Breast epithelium (tissue), 4 donors: ENCODE measurements at regions not wholly inside any gene's neighbourhood (a gene's known extent, or its start where the extent isn't known, plus 50 kb on each side); places are given as distances from the start of the nearest gene placed in this dataset.

Experiments
- DNase-seq, 2 donors: peaks; one replicate each; pipeline ENCODE4 v3.0.0-alpha.2; 2019; ENCODE audit warnings: low spot score in 2 of 2
- H3K27ac ChIP-seq, 2 donors: fragments of 200-600 bp; sonication (generic) in 1 of 2; one replicate each; pipeline ENCODE4 v1.5.1; 2016 to 2019; ENCODE audit warnings: mild to moderate bottlenecking in 1 of 2
- H3K27me3 ChIP-seq, 2 donors: fragments of 200-600 bp; sonication (generic) in 1 of 2; one replicate each; pipeline versions ENCODE4 v1.5.1 to v1.6.0; 2017 to 2019; ENCODE audit warnings: control low read depth in 1 of 2, mild to moderate bottlenecking in 1 of 2
- H3K36me3 ChIP-seq: fragments of 200-600 bp; one replicate; pipeline ENCODE4 v1.5.1; 2019
- H3K4me1 ChIP-seq, 2 donors: fragments of 200-600 bp; sonication (generic); one replicate each; pipeline ENCODE4 v1.5.1; 2016 to 2019; ENCODE audit warnings: control low read depth in 1 of 2
- H3K4me3 ChIP-seq, 3 donors: fragments of 200-600 bp; sonication (generic); 1 replicate in 2 of 3; 2 replicates in 1 of 3; pipeline ENCODE4 v1.5.1; 2016 to 2019; ENCODE audit warnings: mild to moderate bottlenecking in 3 of 3, moderate library complexity in 2 of 3
- H3K9me3 ChIP-seq, 2 donors: fragments of 200-600 bp; sonication (generic) in 1 of 2; one replicate each; pipeline ENCODE4 v1.5.1; 2016 to 2019; ENCODE audit warnings: control low read depth in 1 of 2
- CTCF ChIP-seq, 3 donors: fragments of 450-650 bp; IDR thresholded peaks; one replicate each; pipeline ENCODE4 v1.5.1; 2016 to 2017; ENCODE audit warnings: antibody characterized with exemption in 3 of 3, mild to moderate bottlenecking in 3 of 3, moderate library complexity in 3 of 3
- POLR2A ChIP-seq: fragments of 450-650 bp; IDR thresholded peaks from one replicate; pipeline ENCODE4 v1.6.1; 2016; ENCODE audit warnings: antibody characterized with exemption, mild to moderate bottlenecking, moderate library complexity
- POLR2AphosphoS5 ChIP-seq, 3 donors: sonication (generic); formaldehyde crosslinking; IDR thresholded peaks; one replicate each; pipeline ENCODE4 v1.6.1; 2017; ENCODE audit warnings: antibody characterized with exemption in 3 of 3
- intact Hi-C: fragments of 100-400 bp; cut with DNase I; formaldehyde crosslinking; loops from one replicate; pipeline ENCODE4 v1.15.1; 2023; ENCODE audit warnings: low total_unique reads

DNA sequence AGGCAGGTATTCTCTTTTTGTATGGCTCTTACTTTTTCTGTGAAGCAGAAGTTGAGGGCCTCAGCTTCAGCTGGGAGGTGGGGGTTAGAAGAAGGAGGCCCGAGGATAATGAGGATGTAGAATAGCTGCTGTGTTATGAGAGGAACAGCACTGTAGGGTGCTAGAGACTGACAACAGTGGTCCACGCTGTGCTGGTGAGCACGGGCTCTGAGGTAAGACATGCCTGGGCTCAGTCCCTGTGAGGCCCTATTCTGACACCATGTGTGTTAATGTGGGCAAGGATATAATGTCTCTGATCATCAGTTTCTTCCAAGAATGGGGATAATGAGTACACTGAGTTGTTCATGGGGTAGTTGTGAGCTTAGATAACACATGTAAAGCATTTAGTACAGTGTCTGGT, 55.3 kb upstream of the SFRP2 start:
- H3K4me3 ChIP-seq, result no peak overlapping the region
- no peak for TF ChIP-seq CTCF (IDR thresholded peaks at IDR 0.05)
- no peak for TF ChIP-seq POLR2A
- TF ChIP-seq POLR2AphosphoS5 (IDR thresholded peaks at IDR 0.05), result no peak

More for the DNA sequence above, 55.3 kb upstream of the SFRP2 start:
- no peaks in the 10 kb centered on the region for H3K36me3 ChIP-seq
- H3K27me3 ChIP-seq, result no peaks in the 10 kb centered on the region
- H3K4me1 ChIP-seq, result no peaks in the 10 kb centered on the region
- intact Hi-C loops, result loop anchor here (5.0 kb wide), 1 partner anchor 408 kb away; no protein-coding TSS in a partner anchor
- H3K9me3 ChIP-seq, result peaks cover 0 to 5% of the 10 kb centered on the region in 2 donors
- DNase-seq, result no peak
- H3K27ac ChIP-seq, result no peak overlapping the region
